ENCODE measurements at regions not wholly inside any gene's neighbourhood (a gene's known extent, or its start where the extent isn't known, plus 50 kb on each side); places are given as distances from the start of the nearest gene placed in this dataset.
"Not testable (repeated sequence)": the region's sequence is repeated elsewhere in the genome, so short reads cannot be mapped to it uniquely, and the experiment has no call there.

- not testable (repeated sequence) for H3K4me3 ChIP-seq (ENCODE audit: low read depth in 1 of 2, low read length in 2 of 2); H3K27ac ChIP-seq (ENCODE audit: low read length); H3K36me3 ChIP-seq (ENCODE audit: control insufficient read depth in 1 of 2, insufficient read depth in 2 of 2, low read length in 2 of 2); H3K9me3 ChIP-seq (ENCODE audit: control insufficient read depth in 1 of 2, low read length in 2 of 2); H3K27me3 ChIP-seq (ENCODE audit: low read depth, low read length); H3K4me1 ChIP-seq (ENCODE audit: control insufficient read depth in 1 of 2, insufficient read depth in 2 of 2, low read length in 2 of 2)
Measured at GRCh38 chr13:22941495-22941894, 239.3 kb upstream of the SGCG start.

GRCh38 chr13:22942831-22943230 is 237.9 kb upstream of the SGCG start:
- not testable (repeated sequence) for H3K9me3 ChIP-seq (ENCODE audit: control insufficient read depth in 1 of 2, low read length in 2 of 2); H3K4me3 ChIP-seq (ENCODE audit: low read depth in 1 of 2, low read length in 2 of 2); H3K27me3 ChIP-seq (ENCODE audit: low read depth, low read length)

GRCh38 chr13:22944378-22944777 is 236.4 kb upstream of the SGCG start:
- no peak overlapping the region for H3K27ac ChIP-seq (ENCODE audit: low read length)
- H3K36me3 ChIP-seq (ENCODE audit: control insufficient read depth in 1 of 2, insufficient read depth in 2 of 2, low read length in 2 of 2) = no peaks in the 10 kb centered on the region
- H3K4me3 ChIP-seq (ENCODE audit: low read depth in 1 of 2, low read length in 2 of 2) = no peak overlapping the region
- no peaks in the 10 kb centered on the region for H3K9me3 ChIP-seq (ENCODE audit: control insufficient read depth in 1 of 2, low read length in 2 of 2)
- H3K27me3 ChIP-seq (ENCODE audit: low read depth, low read length) = no peaks in the 10 kb centered on the region
- H3K4me1 ChIP-seq (ENCODE audit: control insufficient read depth in 1 of 2, insufficient read depth in 2 of 2, low read length in 2 of 2) = no peaks in the 10 kb centered on the region

More at GRCh38 chr13:22942831-22943230, 237.9 kb upstream of the SGCG start:
- H3K36me3 ChIP-seq (ENCODE audit: control insufficient read depth in 1 of 2, insufficient read depth in 2 of 2, low read length in 2 of 2); H3K27ac ChIP-seq (ENCODE audit: low read length); H3K4me1 ChIP-seq (ENCODE audit: control insufficient read depth in 1 of 2, insufficient read depth in 2 of 2, low read length in 2 of 2): not testable (repeated sequence)

GRCh38 chr13:22945321-22946226 is 235.2 kb upstream of the SGCG start:
- no peak overlapping the region for H3K4me3 ChIP-seq (ENCODE audit: low read depth in 1 of 2, low read length in 2 of 2)
- no peaks in the 10 kb centered on the region for H3K36me3 ChIP-seq (ENCODE audit: control insufficient read depth in 1 of 2, insufficient read depth in 2 of 2, low read length in 2 of 2)
- no peaks in the 10 kb centered on the region for H3K4me1 ChIP-seq (ENCODE audit: control insufficient read depth in 1 of 2, insufficient read depth in 2 of 2, low read length in 2 of 2)
- no peak overlapping the region for H3K27ac ChIP-seq (ENCODE audit: low read length)
- no peaks in the 10 kb centered on the region for H3K9me3 ChIP-seq (ENCODE audit: control insufficient read depth in 1 of 2, low read length in 2 of 2)
- no peaks in the 10 kb centered on the region for H3K27me3 ChIP-seq (ENCODE audit: low read depth, low read length)

- H3K4me1 ChIP-seq (ENCODE audit: control insufficient read depth in 1 of 2, insufficient read depth in 2 of 2, low read length in 2 of 2) = no peaks in the 10 kb centered on the region
- no peak overlapping the region for H3K4me3 ChIP-seq (ENCODE audit: low read depth in 1 of 2, low read length in 2 of 2)
- H3K9me3 ChIP-seq (ENCODE audit: control insufficient read depth in 1 of 2, low read length in 2 of 2) = no peaks in the 10 kb centered on the region
- no peaks in the 10 kb centered on the region for H3K27me3 ChIP-seq (ENCODE audit: low read depth, low read length)
- H3K36me3 ChIP-seq (ENCODE audit: control insufficient read depth in 1 of 2, insufficient read depth in 2 of 2, low read length in 2 of 2) = no peaks in the 10 kb centered on the region
- no peak overlapping the region for H3K27ac ChIP-seq (ENCODE audit: low read length)
Measured at GRCh38 chr13:22948421-22948820, 232.4 kb upstream of the SGCG start.

GRCh38 chr13:22952018-22952417 is 228.8 kb upstream of the SGCG start:
- H3K9me3 ChIP-seq (ENCODE audit: control insufficient read depth in 1 of 2, low read length in 2 of 2); H3K27me3 ChIP-seq (ENCODE audit: low read depth, low read length); H3K36me3 ChIP-seq (ENCODE audit: control insufficient read depth in 1 of 2, insufficient read depth in 2 of 2, low read length in 2 of 2); H3K4me3 ChIP-seq (ENCODE audit: low read depth in 1 of 2, low read length in 2 of 2); H3K27ac ChIP-seq (ENCODE audit: low read length); H3K4me1 ChIP-seq (ENCODE audit: control insufficient read depth in 1 of 2, insufficient read depth in 2 of 2, low read length in 2 of 2): not testable (repeated sequence)

- H3K4me1 ChIP-seq (ENCODE audit: control insufficient read depth in 1 of 2, insufficient read depth in 2 of 2, low read length in 2 of 2); H3K4me3 ChIP-seq (ENCODE audit: low read depth in 1 of 2, low read length in 2 of 2); H3K9me3 ChIP-seq (ENCODE audit: control insufficient read depth in 1 of 2, low read length in 2 of 2); H3K27me3 ChIP-seq (ENCODE audit: low read depth, low read length); H3K27ac ChIP-seq (ENCODE audit: low read length); H3K36me3 ChIP-seq (ENCODE audit: control insufficient read depth in 1 of 2, insufficient read depth in 2 of 2, low read length in 2 of 2): not testable (repeated sequence)
Measured at GRCh38 chr13:22955147-22955546, 225.6 kb upstream of the SGCG start.

GRCh38 chr13:22956456-22957115 is 224.2 kb upstream of the SGCG start:
- H3K27ac ChIP-seq (ENCODE audit: low read length); H3K4me1 ChIP-seq (ENCODE audit: control insufficient read depth in 1 of 2, insufficient read depth in 2 of 2, low read length in 2 of 2); H3K27me3 ChIP-seq (ENCODE audit: low read depth, low read length); H3K36me3 ChIP-seq (ENCODE audit: control insufficient read depth in 1 of 2, insufficient read depth in 2 of 2, low read length in 2 of 2); H3K9me3 ChIP-seq (ENCODE audit: control insufficient read depth in 1 of 2, low read length in 2 of 2); H3K4me3 ChIP-seq (ENCODE audit: low read depth in 1 of 2, low read length in 2 of 2): not testable (repeated sequence)

GRCh38 chr13:22959859-22960258 is 220.9 kb upstream of the SGCG start:
- H3K4me1 ChIP-seq (ENCODE audit: control insufficient read depth in 1 of 2, insufficient read depth in 2 of 2, low read length in 2 of 2); H3K9me3 ChIP-seq (ENCODE audit: control insufficient read depth in 1 of 2, low read length in 2 of 2): not testable (repeated sequence)

GRCh38 chr13:22960827-22961226 is 220.0 kb upstream of the SGCG start:
- Histone ChIP-seq H3K27ac (ENCODE audit: low read length) (no peak overlapping the region), H3K36me3 (ENCODE audit: control insufficient read depth in 1 of 2, insufficient read depth in 2 of 2, low read length in 2 of 2) (no peaks in the 10 kb centered on the region), H3K4me1 (ENCODE audit: control insufficient read depth in 1 of 2, insufficient read depth in 2 of 2, low read length in 2 of 2) (no peaks in the 10 kb centered on the region), H3K27me3 (ENCODE audit: low read depth, low read length) (no peaks in the 10 kb centered on the region), H3K4me3 (ENCODE audit: low read depth in 1 of 2, low read length in 2 of 2) (no peak overlapping the region), H3K9me3 (ENCODE audit: control insufficient read depth in 1 of 2, low read length in 2 of 2) (no peaks in the 10 kb centered on the region)

More at GRCh38 chr13:22959859-22960258, 220.9 kb upstream of the SGCG start:
- H3K36me3 ChIP-seq (ENCODE audit: control insufficient read depth in 1 of 2, insufficient read depth in 2 of 2, low read length in 2 of 2); H3K27me3 ChIP-seq (ENCODE audit: low read depth, low read length); H3K4me3 ChIP-seq (ENCODE audit: low read depth in 1 of 2, low read length in 2 of 2); H3K27ac ChIP-seq (ENCODE audit: low read length): not testable (repeated sequence)

- H3K9me3 ChIP-seq (ENCODE audit: control insufficient read depth in 1 of 2, low read length in 2 of 2); H3K27ac ChIP-seq (ENCODE audit: low read length); H3K4me1 ChIP-seq (ENCODE audit: control insufficient read depth in 1 of 2, insufficient read depth in 2 of 2, low read length in 2 of 2); H3K4me3 ChIP-seq (ENCODE audit: low read depth in 1 of 2, low read length in 2 of 2); H3K27me3 ChIP-seq (ENCODE audit: low read depth, low read length); H3K36me3 ChIP-seq (ENCODE audit: control insufficient read depth in 1 of 2, insufficient read depth in 2 of 2, low read length in 2 of 2): not testable (repeated sequence)
Measured at GRCh38 chr13:22961342-22961741, 219.4 kb upstream of the SGCG start.
